ENCODE measurements at regions not wholly inside any gene's neighbourhood (a gene's known extent, or its start where the extent isn't known, plus 50 kb on each side); places are given as distances from the start of the nearest gene placed in this dataset.

DNA sequence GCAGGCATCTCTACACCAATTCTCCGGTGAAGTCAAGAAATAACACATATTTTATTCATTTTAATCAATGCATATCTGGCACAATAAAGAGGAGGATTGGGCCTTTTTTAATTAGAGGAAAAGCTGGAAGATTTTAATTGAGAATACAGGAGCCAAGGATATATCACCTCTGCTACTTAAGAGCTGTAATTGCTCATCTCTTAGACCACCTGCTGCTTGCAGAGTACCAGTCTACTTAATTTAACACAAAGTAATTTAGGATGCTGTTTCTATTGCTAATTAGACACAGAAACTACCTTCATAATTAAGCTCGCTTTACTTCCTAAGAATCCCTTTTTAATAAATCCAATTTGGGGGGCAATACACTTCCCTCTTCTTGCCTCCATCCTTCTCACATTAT is 326.9 kb downstream of the TENT4A start:
- H3K4me1 ChIP-seq (ENCODE audit: control insufficient read depth, insufficient read depth, low read length): no peaks in the 10 kb centered on the region
- no peak overlapping the region for H3K4me3 ChIP-seq (ENCODE audit: insufficient read depth, low read depth, low read length)
- 86 to 100% methylated on average over 1 to 2 of the region's 2 CpGs for WGBS, 2 experiments
- H3K36me3 ChIP-seq (ENCODE audit: control insufficient read depth, insufficient read depth, low read length): no peaks in the 10 kb centered on the region
- H3K27ac ChIP-seq (ENCODE audit: insufficient read depth, low read depth, low read length, poor library complexity, severe bottlenecking): no peak overlapping the region
- H3K9me3 ChIP-seq (ENCODE audit: control insufficient read depth, low read length): no peaks in the 10 kb centered on the region
- H3K27me3 ChIP-seq (ENCODE audit: control insufficient read depth, insufficient read depth, low read length, poor library complexity, severe bottlenecking): no peaks in the 10 kb centered on the region

DNA sequence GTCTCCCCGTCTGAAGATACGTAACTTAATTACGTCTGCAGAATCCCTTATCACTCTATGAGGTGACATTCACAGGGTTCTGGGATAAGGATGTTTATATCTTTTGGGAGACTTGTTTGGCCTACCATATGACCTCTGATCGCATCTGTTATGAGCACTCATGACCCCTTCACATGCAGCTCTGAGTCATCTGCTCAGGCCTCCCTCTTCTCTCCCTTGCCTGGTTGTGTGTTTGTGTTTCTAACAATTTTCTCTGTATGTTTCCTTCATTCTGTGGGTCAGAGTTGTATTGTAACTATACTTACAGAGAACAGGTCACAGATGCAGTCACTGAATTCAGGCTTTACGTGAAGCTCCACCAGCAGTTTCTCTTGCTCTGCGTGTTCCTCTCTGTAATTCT is 330.6 kb downstream of the TENT4A start:
- Histone ChIP-seq H3K4me1 (ENCODE audit: control insufficient read depth, insufficient read depth, low read length) (no peaks in the 10 kb centered on the region), H3K27me3 (ENCODE audit: control insufficient read depth, insufficient read depth, low read length, poor library complexity, severe bottlenecking) (no peaks in the 10 kb centered on the region), H3K9me3 (ENCODE audit: control insufficient read depth, low read length) (no peaks in the 10 kb centered on the region), H3K36me3 (ENCODE audit: control insufficient read depth, insufficient read depth, low read length) (no peaks in the 10 kb centered on the region), H3K27ac (ENCODE audit: insufficient read depth, low read depth, low read length, poor library complexity, severe bottlenecking) (no peak overlapping the region), H3K4me3 (ENCODE audit: insufficient read depth, low read depth, low read length) (no peak overlapping the region)
- WGBS, 2 experiments: 96 to 99% methylated on average over 6 of the region's 6 CpGs

DNA sequence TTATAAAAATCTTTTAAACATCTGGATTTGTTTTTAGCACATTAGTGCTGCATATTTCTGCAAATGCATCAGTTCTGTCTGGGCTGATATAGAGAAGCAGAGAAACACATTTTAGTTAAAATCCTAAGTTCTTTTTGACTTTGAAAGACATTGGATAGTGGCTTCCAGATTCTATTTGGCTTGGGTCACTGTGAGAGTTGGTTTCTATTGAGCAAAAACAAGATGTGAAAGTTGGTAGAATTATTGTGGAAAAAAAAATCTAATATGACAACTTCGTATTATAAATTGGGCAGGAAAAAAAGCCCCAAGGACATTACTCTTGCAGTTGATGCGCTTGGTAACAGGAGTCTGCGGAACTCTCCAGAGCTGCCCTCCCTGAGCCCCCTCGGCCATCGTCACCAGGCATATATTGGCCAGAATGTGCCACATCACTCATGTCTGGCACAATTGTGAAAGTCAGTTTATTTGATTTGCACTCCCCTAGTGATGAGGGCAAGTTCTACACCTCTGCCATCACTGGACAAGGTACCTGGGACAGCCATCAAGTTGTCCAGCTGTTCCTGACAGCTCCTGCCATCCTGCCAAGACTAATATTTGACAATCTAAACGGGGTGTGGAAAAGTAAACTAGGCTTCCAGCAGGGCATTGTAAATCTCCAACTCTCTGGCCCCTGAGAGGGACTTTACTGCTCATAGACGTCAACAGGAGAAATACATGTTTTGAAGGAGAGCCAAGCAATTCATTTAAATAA is 334.5 kb downstream of the TENT4A start:
- Histone ChIP-seq H3K27ac (ENCODE audit: insufficient read depth, low read depth, low read length, poor library complexity, severe bottlenecking) (no peak overlapping the region), H3K27me3 (ENCODE audit: control insufficient read depth, insufficient read depth, low read length, poor library complexity, severe bottlenecking) (no peaks in the 10 kb centered on the region), H3K36me3 (ENCODE audit: control insufficient read depth, insufficient read depth, low read length) (no peaks in the 10 kb centered on the region), H3K4me1 (ENCODE audit: control insufficient read depth, insufficient read depth, low read length) (no peaks in the 10 kb centered on the region), H3K9me3 (ENCODE audit: control insufficient read depth, low read length) (no peaks in the 10 kb centered on the region), H3K4me3 (ENCODE audit: insufficient read depth, low read depth, low read length) (no peak overlapping the region)
- 88 to 92% methylated on average over 7 of the region's 7 CpGs for WGBS, 2 experiments

DNA sequence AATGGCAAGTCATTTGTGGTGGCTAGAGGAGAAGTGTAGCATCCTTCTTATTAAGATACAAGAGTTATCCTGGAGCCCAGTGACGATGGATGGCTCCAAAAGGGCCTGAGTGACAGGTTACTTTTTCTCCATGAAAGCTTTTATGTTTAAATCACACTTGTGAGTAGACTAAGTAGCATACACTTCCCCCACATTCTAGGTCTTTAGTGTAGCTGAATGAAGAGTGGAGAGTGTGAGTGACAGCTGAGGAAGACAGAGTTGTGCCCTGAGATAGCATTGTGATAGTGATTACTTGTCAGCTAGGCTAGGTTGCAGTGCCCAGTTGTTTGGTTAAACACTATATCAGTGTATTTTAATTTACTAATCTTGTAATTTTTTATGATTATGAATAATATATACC is 337.8 kb downstream of the TENT4A start:
- Histone ChIP-seq H3K36me3 (ENCODE audit: control insufficient read depth, insufficient read depth, low read length) (no peaks in the 10 kb centered on the region), H3K9me3 (ENCODE audit: control insufficient read depth, low read length) (no peaks in the 10 kb centered on the region), H3K4me1 (ENCODE audit: control insufficient read depth, insufficient read depth, low read length) (no peaks in the 10 kb centered on the region), H3K27me3 (ENCODE audit: control insufficient read depth, insufficient read depth, low read length, poor library complexity, severe bottlenecking) (no peaks in the 10 kb centered on the region), H3K27ac (ENCODE audit: insufficient read depth, low read depth, low read length, poor library complexity, severe bottlenecking) (no peak overlapping the region), H3K4me3 (ENCODE audit: insufficient read depth, low read depth, low read length) (no peak overlapping the region)
- 95% methylated on average over 1 of the region's 1 CpG; no CpG with 5 or more reads in 1 of the 2 experiments for WGBS, 2 experiments

DNA sequence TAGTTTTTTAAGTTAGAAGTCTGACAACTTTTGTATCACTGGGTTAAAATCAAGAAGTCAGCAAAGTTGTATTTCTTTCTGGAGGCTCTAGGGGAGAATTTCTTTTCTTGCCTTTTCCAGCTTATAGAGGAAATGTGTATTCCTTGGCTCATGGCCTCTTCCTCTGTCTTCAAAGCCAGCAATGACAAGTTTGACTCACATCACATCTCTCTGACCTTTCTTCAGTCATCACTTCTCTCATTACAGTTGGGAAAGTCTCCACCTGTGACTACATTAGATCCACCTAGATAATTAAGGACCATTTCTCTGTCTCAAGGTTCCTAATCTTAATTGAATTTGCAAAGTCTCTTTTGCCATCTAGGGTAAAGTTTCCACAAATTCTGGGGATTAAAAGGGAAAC is 339.9 kb downstream of the TENT4A start:
- Histone ChIP-seq H3K4me1 (ENCODE audit: control insufficient read depth, insufficient read depth, low read length) (no peaks in the 10 kb centered on the region), H3K4me3 (ENCODE audit: insufficient read depth, low read depth, low read length) (no peak overlapping the region), H3K27ac (ENCODE audit: insufficient read depth, low read depth, low read length, poor library complexity, severe bottlenecking) (no peak overlapping the region), H3K9me3 (ENCODE audit: control insufficient read depth, low read length) (no peaks in the 10 kb centered on the region), H3K36me3 (ENCODE audit: control insufficient read depth, insufficient read depth, low read length) (no peaks in the 10 kb centered on the region), H3K27me3 (ENCODE audit: control insufficient read depth, insufficient read depth, low read length, poor library complexity, severe bottlenecking) (no peaks in the 10 kb centered on the region)

DNA sequence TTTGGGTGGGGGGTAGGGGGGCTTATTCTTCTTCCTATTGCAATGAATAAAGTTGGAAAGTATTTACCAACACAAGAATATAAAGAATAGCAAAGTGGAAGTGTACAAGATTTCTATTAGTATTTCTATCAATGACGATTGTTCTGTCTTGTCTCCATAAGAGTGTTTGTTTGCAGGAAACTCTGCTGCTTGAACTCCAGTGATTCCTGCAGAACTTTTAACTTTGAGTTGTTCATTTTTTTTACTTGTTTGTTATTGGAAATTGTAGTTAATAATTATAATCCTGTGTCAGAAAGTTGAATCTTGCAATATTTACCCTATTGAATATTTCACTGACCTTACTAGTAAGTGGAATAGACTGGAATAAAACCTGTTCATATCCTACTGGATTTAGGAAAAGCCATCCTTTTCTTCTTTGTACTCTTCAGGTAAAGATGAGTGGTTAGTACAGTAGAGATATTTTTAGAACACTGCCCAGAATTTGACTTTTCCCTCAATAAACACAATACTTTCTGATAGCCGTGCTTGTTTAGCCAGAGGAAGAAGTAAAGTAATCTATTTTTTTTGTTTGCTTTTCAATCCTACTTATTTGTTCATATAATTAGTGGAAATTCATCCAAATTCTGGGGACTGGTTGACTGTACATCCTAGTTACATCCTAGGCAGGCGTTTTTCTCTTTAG is 340.4 kb downstream of the TENT4A start:
- Histone ChIP-seq H3K27ac (ENCODE audit: insufficient read depth, low read depth, low read length, poor library complexity, severe bottlenecking) (no peak overlapping the region), H3K27me3 (ENCODE audit: control insufficient read depth, insufficient read depth, low read length, poor library complexity, severe bottlenecking) (no peaks in the 10 kb centered on the region), H3K4me3 (ENCODE audit: insufficient read depth, low read depth, low read length) (no peak overlapping the region), H3K36me3 (ENCODE audit: control insufficient read depth, insufficient read depth, low read length) (no peaks in the 10 kb centered on the region), H3K9me3 (ENCODE audit: control insufficient read depth, low read length) (no peaks in the 10 kb centered on the region), H3K4me1 (ENCODE audit: control insufficient read depth, insufficient read depth, low read length) (no peaks in the 10 kb centered on the region)
- 90 to 91% methylated on average over 1 to 2 of the region's 3 CpGs for WGBS, 2 experiments

DNA sequence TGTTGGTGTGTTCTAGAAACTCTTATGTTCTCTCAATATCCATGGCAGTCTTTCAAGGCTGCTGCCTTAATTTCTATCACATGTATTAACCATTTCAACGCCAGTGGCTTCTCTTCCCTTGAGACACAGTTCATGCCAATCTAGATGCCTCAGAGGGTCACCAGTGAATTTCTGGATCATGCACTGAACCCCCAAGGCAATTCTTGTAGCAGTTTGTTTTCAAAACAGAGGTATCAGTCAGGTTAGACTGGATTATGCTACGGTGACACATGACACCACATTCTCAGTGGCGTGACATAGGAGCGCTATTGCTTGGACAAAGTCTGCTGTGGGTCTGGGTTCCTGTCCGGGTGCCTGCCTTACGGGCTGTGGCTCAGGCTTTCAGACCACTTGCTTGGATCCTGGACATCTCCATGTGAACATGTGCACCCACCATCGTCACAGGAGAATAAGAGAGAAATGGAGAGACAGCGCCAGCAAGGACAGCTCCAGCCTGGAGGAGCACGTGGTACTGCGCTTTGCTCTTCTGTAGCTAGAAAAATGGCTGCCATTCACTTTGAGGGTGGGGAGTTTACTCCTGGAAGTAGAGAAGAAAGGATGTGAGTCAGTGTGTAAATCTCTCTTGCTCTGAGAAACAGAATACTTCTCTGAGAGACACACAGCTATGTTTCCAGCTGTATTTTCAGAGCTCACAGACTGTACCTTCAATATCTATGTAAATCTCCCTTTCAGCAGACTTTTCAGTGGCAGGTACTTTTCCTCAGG is 329.3 kb upstream of the ADCY2 start:
- no peaks in the 10 kb centered on the region for H3K36me3 ChIP-seq (ENCODE audit: control insufficient read depth, insufficient read depth, low read length)
- H3K27ac ChIP-seq (ENCODE audit: insufficient read depth, low read depth, low read length, poor library complexity, severe bottlenecking): no peak overlapping the region
- H3K4me1 ChIP-seq (ENCODE audit: control insufficient read depth, insufficient read depth, low read length): no peaks in the 10 kb centered on the region
- H3K27me3 ChIP-seq (ENCODE audit: control insufficient read depth, insufficient read depth, low read length, poor library complexity, severe bottlenecking): no peaks in the 10 kb centered on the region
- 85 to 88% methylated on average over 10 of the region's 10 CpGs for WGBS, 2 experiments
- no peaks in the 10 kb centered on the region for H3K9me3 ChIP-seq (ENCODE audit: control insufficient read depth, low read length)
- H3K4me3 ChIP-seq (ENCODE audit: insufficient read depth, low read depth, low read length): no peak overlapping the region

DNA sequence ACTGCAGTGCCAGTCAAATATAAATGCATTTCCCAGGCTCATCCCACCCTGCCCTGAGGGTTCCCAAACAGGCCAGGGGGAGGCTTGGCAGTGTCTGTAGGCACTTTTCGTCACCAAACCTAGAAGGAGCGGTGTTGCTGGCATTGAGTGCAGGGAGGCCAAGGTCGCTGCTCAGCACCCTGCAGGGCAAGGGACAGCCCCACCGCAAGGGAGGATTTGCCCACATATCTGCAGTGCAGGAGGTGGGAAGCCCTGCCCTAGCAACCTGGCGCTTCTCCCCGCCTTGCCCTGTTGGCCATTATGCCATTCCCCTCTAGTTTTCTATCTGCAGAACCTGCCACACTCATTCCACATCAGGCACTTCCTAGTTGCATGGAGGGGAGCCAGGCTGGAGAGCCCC is 327.8 kb upstream of the ADCY2 start:
- 92 to 93% methylated on average over 6 of the region's 6 CpGs for WGBS, 2 experiments
- no peak overlapping the region for H3K27ac ChIP-seq (ENCODE audit: insufficient read depth, low read depth, low read length, poor library complexity, severe bottlenecking)
- no peaks in the 10 kb centered on the region for H3K9me3 ChIP-seq (ENCODE audit: control insufficient read depth, low read length)
- H3K4me3 ChIP-seq (ENCODE audit: insufficient read depth, low read depth, low read length): no peak overlapping the region
- H3K4me1 ChIP-seq (ENCODE audit: control insufficient read depth, insufficient read depth, low read length): no peaks in the 10 kb centered on the region
- H3K36me3 ChIP-seq (ENCODE audit: control insufficient read depth, insufficient read depth, low read length): no peaks in the 10 kb centered on the region
- H3K27me3 ChIP-seq (ENCODE audit: control insufficient read depth, insufficient read depth, low read length, poor library complexity, severe bottlenecking): no peaks in the 10 kb centered on the region

DNA sequence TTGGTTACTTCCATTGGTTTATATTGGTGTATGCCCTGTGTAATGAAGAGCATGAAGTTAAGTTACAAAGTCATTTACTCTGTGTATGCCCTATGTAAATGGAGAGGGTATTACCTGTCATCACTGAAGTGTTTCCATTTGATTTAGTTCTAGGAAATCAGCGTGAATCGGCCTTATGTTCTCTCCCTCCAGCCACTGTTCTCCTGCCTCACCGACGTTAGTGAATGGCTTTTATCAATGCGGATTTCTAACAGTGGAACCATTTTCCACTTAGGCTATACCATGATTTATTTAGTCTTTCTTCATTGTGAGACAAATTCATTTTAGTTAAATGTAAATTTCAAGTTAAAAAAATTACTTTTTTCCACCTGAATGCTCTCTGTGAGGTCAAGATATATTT is 327.0 kb upstream of the ADCY2 start:
- H3K36me3 ChIP-seq (ENCODE audit: control insufficient read depth, insufficient read depth, low read length): no peaks in the 10 kb centered on the region
- H3K27me3 ChIP-seq (ENCODE audit: control insufficient read depth, insufficient read depth, low read length, poor library complexity, severe bottlenecking): no peaks in the 10 kb centered on the region
- H3K27ac ChIP-seq (ENCODE audit: insufficient read depth, low read depth, low read length, poor library complexity, severe bottlenecking): no peak overlapping the region
- H3K4me3 ChIP-seq (ENCODE audit: insufficient read depth, low read depth, low read length): no peak overlapping the region
- H3K9me3 ChIP-seq (ENCODE audit: control insufficient read depth, low read length): no peaks in the 10 kb centered on the region
- no peaks in the 10 kb centered on the region for H3K4me1 ChIP-seq (ENCODE audit: control insufficient read depth, insufficient read depth, low read length)
- WGBS, 2 experiments: 94 to 95% methylated on average over 5 of the region's 5 CpGs

DNA sequence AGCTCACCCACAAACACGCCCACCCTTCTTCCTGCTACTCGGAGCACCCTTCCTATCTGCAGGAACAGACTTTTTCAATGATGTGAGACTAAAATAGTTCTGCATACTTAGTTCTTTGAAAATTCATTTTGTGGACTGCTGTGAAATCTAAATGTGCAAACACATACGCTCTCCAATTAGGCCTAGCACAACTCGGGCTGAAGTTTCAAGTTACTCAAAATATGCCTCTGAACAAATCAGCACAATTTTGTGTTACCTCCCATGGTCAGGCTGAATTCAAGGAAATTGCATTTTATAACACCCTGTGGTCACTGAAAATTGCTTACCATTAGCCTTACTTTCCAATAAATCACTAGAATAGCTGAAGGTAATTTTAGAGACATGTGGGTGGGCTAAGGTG is 323.8 kb upstream of the ADCY2 start:
- H3K9me3 ChIP-seq (ENCODE audit: control insufficient read depth, low read length): no peaks in the 10 kb centered on the region
- WGBS, 2 experiments: 65 to 71% methylated on average over 4 of the region's 4 CpGs
- H3K27me3 ChIP-seq (ENCODE audit: control insufficient read depth, insufficient read depth, low read length, poor library complexity, severe bottlenecking): no peaks in the 10 kb centered on the region
- no peak overlapping the region for H3K4me3 ChIP-seq (ENCODE audit: insufficient read depth, low read depth, low read length)
- no peak overlapping the region for H3K27ac ChIP-seq (ENCODE audit: insufficient read depth, low read depth, low read length, poor library complexity, severe bottlenecking)
- H3K36me3 ChIP-seq (ENCODE audit: control insufficient read depth, insufficient read depth, low read length): no peaks in the 10 kb centered on the region
- no peaks in the 10 kb centered on the region for H3K4me1 ChIP-seq (ENCODE audit: control insufficient read depth, insufficient read depth, low read length)
